ENCODE measurements at regions not wholly inside any gene's neighbourhood (a gene's known extent, or its start where the extent isn't known, plus 50 kb on each side); places are given as distances from the start of the nearest gene placed in this dataset.
"Not testable (repeated sequence)": the region's sequence is repeated elsewhere in the genome, so short reads cannot be mapped to it uniquely, and the experiment has no call there.

DNA sequence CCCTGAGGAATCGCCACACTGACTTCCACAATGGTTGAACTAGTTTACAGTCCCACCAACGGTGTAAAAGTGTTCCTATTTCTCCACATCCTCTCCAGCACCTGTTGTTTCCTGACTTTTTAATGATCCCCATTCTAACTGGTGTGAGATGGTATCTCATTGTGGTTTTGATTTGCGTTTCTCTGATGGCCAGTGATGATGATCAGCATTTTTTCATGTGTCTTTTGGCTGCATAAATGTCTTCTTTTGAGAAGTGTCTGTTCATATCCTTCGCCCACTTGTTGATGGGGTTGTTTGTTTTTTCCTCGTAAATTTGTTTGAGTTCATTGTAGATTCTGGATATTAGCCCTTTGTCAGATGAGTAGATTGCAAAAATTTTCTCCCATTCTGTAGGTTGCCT, 223.5 kb downstream of the MAF start:
- in situ Hi-C loops (cut with HindIII; ENCODE audit: low sequenced_read_pairs): not testable (repeated sequence)

GRCh38 chr16:79375351-79375750, 225.2 kb downstream of the MAF start:
- in situ Hi-C loops (cut with HindIII; ENCODE audit: low sequenced_read_pairs): no loop called here

DNA sequence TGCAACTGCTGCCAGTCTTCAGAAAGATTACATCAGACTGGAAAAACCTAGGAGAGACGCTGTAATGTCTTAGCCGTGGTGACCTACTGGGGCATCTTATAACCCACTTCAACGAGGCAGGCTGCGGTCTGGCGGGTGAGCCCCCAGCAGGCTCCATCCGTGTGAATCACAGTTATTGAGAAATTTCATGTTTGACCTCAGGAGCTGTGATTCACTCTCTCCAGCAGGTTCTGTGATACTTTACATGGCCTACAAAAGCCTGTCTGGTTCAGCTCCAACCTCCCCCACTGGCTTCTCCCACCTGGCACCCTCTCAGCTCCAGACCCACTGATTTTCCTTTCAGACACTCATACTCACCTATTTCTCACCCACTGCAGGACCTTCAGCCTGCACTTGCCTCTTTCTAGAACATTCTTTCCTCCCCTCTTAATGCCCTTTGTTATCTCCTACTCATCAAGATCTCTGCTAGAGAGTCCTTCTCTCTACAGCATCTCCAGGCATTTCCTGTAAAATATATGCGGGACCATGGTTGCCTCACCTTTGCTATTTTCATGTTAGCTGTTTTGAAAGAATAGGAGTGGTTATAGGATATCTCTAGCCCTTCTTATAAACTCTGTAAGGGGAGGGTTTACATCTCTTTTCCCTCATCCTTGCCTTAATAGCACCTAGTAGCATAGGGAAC, 227.9 kb downstream of the MAF start:
- in situ Hi-C loops (cut with HindIII; ENCODE audit: low sequenced_read_pairs): no loop called here

GRCh38 chr16:79370736-79371135, 229.8 kb downstream of the MAF start:
- in situ Hi-C loops (cut with HindIII; ENCODE audit: low sequenced_read_pairs): no loop called here

GRCh38 chr16:79369796-79370195, 230.7 kb downstream of the MAF start:
- in situ Hi-C loops (cut with HindIII; ENCODE audit: low sequenced_read_pairs): no loop called here

DNA sequence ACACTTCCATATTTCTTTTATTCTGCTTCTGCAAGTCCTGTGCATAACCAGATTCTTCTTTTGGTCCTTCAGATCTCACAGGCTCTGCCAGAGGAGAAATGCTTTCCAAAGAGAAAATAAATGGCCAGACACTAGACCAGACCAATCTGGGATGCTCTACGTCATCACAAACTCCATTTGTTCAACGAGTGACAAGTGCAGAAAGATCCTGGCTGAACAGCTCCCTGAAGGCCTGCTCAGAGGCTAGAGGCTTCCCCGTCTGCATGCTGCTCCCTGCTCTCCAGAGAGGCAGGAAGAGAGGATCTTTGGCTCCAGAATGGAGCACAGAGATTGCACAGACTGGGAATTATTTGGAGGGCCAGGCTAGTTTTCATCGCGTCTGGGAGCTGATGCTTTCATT, 232.7 kb downstream of the MAF start:
- in situ Hi-C loops (cut with HindIII; ENCODE audit: low sequenced_read_pairs): no loop called here

- in situ Hi-C loops (cut with HindIII; ENCODE audit: low sequenced_read_pairs): no loop called here
Observed at GRCh38 chr16:79366635-79367034, 233.9 kb downstream of the MAF start.

DNA sequence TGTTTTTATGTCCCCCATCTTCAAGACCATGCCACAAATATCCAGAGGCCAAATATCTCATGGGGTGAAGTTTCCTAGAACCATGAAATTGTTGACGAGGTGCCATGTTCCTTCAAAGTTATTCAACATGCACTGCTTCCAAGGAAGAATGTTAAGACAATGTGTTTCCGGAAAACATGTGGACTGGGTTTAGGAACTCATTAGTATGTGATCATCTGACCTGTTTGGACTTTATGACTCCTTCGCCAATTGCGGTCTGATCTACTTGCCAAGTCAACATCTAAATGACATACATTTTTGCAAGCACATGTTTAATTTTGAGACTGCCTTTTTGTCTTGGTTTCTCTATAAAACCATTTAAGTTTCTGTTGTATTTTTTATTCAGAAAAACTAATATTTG, 234.8 kb downstream of the MAF start:
- in situ Hi-C loops (cut with HindIII; ENCODE audit: low sequenced_read_pairs): no loop called here

DNA sequence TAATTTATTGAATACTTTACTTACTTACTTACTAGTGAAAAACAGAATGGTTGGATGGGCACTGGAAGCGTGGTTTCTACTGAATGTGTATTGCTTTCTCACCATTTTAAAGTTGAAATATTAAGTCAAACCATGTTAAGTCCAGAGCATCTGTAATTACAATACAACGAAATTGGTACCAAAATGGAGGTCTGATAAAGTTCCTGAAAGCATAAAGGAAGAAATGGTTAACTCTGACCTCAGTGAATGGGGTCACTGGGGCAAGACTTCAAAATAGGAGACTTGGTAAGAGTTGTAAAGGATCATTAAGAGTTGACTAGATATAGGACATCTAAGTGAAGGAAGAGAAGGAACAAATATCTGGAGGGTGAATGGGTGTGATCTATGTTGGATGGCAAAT, 237.1 kb downstream of the MAF start:
- in situ Hi-C loops (cut with HindIII; ENCODE audit: low sequenced_read_pairs): loop anchor here (5.0 kb wide), 1 partner anchor 76 kb away; no protein-coding TSS in a partner anchor

GRCh38 chr16:79363035-79363434, 237.5 kb downstream of the MAF start:
- in situ Hi-C loops (cut with HindIII; ENCODE audit: low sequenced_read_pairs): loop anchor here (5.0 kb wide), 1 partner anchor 76 kb away; no protein-coding TSS in a partner anchor

DNA sequence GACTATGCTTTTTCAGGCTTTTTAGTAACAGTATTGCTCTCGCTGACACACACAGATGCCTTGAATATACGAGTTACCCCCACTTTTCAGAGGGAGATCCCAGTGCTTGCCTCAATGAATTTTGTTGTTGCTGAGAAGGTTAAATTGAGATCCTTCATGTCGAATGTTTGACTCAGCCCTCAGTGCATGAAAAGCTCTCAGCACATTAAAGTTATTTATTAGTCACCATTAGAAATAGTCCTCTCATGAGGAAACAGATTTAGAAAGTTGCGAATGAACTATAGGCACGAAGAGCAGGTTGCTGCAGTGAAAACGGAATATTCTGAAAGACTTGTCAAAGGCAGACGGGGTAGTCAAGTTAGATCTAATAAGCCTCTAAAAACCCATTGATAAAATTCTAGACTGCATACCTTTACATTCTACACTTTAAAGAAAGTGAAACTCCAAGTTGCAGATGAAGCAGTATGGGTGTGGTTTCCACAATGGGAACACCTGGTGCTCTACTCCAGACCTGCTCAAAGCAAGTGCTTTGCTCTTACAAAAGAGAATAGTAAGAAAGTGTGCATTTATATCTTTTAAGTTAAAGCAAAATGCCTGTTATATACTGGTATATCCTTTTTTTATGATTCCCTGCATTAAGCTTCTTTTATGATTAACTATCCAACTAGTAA, 238.1 kb downstream of the MAF start:
- in situ Hi-C loops (cut with HindIII; ENCODE audit: low sequenced_read_pairs): loop anchor here (5.0 kb wide), 1 partner anchor 75 kb away; no protein-coding TSS in a partner anchor

DNA sequence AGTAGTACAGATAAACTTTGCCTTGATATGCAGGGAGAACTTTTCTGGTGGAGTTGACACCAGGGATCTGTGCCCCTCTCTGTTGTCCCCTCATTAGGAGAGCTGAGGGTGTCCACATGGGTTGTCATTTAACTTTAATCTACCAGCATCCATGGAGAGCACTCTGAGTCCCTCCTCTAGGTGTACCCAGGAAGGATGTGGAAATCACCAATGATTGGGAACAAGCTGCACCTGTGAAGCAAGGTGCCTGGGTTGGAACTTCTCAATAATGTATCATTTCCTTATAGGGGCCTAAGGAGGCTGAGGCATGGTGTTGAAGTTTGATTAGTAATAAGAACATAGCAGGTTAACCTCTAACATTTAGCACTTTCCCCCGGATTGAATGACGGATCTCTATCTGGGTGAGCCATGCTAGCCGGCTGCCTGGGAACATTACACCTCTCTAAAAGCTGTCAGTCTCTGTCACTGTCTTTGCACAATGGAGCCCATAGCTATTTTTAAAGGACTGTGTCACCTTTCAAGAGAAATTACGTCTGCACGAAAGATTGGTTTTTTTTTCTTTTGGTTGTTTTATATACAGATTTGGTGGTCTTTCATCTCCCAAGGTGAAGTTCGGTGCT, 239.3 kb downstream of the MAF start:
- in situ Hi-C loops (cut with HindIII; ENCODE audit: low sequenced_read_pairs): loop anchor here (5.0 kb wide), 1 partner anchor 74 kb away; no protein-coding TSS in a partner anchor

DNA sequence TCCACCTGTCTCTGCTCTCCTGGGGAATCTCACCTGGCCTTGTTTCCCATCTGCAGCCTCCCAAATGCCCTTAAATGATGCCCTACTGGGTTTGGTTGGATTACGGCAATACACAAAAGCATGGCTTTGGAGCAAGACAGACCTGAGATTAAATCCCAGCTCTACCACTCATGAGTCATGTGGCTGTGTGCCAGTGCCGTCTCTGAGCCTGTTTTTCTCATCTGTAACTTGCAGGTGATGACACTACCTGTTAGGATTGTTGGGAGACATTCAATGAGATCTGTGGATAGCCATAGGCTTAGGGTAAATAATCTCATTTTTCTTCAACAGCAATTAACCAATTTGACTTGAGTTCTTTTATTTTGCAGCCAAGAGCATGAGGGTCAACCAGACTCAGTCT, 240.3 kb downstream of the MAF start:
- in situ Hi-C loops (cut with HindIII; ENCODE audit: low sequenced_read_pairs): loop anchor here (5.0 kb wide), 1 partner anchor 73 kb away; no protein-coding TSS in a partner anchor

DNA sequence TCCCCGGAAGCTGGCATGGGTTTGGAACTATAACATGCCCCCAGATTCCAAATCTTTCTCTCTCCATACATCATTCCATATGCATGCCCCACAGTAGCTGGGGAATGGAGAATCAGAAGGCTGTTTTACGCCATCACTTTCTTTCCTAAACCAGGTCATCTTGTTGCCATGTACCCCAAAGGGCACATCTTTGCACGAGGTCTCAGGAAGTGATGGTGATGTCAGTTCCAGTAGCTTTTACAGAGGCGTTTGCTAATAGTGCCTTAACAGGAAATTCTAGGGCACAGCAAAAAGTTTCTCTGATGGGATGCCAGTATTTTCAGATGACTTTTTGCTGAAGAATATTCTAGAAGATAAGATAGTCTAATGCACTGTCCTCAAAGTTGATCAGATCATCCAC, 241.5 kb downstream of the MAF start:
- in situ Hi-C loops (cut with HindIII; ENCODE audit: low sequenced_read_pairs): no loop called here

DNA sequence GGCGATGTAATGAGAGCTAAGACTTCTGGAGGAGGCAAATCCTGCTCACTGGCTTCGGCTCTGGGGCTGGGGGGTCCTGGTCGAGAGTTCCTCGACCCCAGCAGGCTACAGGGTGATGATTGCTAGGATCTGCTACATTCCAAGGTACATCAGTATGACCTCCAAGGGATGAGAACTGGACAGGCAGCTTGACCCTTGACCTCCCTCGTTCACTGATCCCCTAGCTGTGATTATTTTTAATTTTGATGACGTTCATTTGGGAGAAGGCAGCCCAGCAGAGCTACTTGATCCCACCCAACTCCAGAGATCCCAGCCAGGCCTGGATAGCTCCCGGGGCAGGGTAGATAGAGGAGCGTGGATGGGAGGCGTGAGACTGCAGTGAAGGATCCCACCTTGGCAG, 242.3 kb downstream of the MAF start:
- in situ Hi-C loops (cut with HindIII; ENCODE audit: low sequenced_read_pairs): no loop called here

DNA sequence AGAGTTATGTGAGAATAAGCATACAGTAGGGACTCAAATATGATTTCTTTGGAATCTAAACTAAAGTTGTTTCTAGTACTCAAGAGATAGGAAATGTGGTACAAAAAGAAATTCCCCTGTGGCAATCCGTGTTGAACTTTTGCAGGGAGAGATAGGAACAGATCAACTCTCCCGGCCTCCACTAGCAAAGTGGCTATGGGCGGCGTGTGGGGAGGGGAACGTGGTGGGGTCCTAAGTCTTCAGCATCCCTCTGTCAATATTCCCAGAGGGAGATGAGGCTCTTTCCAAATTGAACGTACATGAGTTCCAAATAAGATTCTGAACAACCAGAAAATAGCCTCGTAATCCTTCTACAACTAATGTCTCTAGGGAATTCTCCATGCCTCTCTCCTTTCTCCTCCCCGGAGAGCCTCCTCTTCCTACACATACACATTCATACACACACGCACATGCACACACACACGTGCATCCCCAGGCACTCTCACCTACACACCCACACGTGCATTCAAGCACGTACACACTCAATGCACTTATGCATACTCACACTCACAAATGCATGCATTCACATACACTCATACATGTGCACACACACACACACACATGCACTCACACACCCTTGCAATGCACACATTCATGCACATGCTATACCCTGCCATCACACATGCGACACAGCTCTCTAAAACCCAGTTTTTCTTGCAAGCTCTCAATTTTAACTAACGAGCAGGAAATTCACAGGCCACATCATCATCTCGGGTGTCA, 244.8 kb downstream of the MAF start:
- in situ Hi-C loops (cut with HindIII; ENCODE audit: low sequenced_read_pairs): no loop called here

DNA sequence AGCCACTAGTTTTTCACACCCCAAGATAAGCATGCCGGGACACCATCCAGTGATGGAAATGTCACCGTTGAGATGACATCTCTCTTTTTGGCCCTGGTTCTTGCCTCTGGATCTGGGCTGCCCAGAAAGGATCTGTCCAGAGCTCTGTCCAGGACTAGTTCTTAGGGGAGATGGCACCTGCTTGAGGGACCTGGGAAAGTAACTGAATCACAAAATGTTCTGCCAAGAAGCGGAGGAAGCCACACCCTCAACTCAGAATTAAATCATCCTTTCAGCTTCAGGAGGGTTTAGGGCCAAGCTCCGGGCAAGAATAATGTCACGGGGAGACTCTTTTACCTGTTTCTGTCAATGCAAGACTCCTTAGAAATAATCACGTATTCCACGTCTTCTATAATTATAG, 248.6 kb downstream of the MAF start:
- in situ Hi-C loops (cut with HindIII; ENCODE audit: low sequenced_read_pairs): no loop called here

- in situ Hi-C loops (cut with HindIII; ENCODE audit: low sequenced_read_pairs): no loop called here
Observed at GRCh38 chr16:79349803-79350202, 250.7 kb downstream of the MAF start.

GRCh38 chr16:79348521-79349306, 251.8 kb downstream of the MAF start:
- in situ Hi-C loops (cut with HindIII; ENCODE audit: low sequenced_read_pairs): no loop called here

DNA sequence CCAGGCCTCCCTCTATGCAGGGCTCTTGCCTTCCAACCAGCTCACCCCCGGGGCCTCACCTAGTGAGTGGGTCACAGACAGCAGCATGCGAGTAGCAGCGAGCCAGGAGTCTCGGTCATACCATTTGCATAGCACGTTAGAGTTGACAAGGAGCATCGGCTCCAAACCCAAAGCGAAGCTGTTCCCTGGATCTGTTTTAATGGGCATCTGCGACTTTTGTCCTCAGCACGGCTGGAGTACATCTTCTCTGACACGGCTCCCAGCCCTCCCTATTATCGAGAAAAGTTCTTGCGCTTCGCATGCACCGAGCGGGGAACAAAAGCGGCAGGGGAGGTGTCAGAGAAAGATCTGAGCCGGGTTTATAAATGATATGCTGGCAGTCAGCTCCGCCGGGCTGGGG, 253.3 kb downstream of the MAF start:
- in situ Hi-C loops (cut with HindIII; ENCODE audit: low sequenced_read_pairs): no loop called here
